ENCODE measurements at regions not wholly inside any gene's neighbourhood (a gene's known extent, or its start where the extent isn't known, plus 50 kb on each side); places are given as distances from the start of the nearest gene placed in this dataset.

- TF ChIP-seq POLR2AphosphoS5 (IDR thresholded peaks at IDR 0.05) = no peak
- TF ChIP-seq POLR2A (IDR thresholded peaks at IDR 0.05) = no peak
- no peak for TF ChIP-seq CTCF (IDR thresholded peaks at IDR 0.05)
- no peak for TF ChIP-seq EP300 (IDR thresholded peaks at IDR 0.05)
- DNase-seq = no peak
- H3K4me3 ChIP-seq = no peak overlapping the region
- H3K4me1 ChIP-seq = no peaks in the 10 kb centered on the region
- H3K9me3 ChIP-seq = no peaks in the 10 kb centered on the region
- no peaks in the 10 kb centered on the region for H3K36me3 ChIP-seq
- no peaks in the 10 kb centered on the region for H3K27me3 ChIP-seq
- 59 to 71% (median 66%) methylated on average over 9 of the region's 9 CpGs for WGBS, 5 donors
- no peak overlapping the region for H3K27ac ChIP-seq
- intact Hi-C loops (cut with DNase I; ENCODE audit: low total_unique reads) = no loop called here
Observed at GRCh38 chr2:71757351-71757750, 304.0 kb downstream of the DYSF start.

GRCh38 chr2:71756280-71756906, 303.0 kb downstream of the DYSF start:
- no peaks in the 10 kb centered on the region for H3K27me3 ChIP-seq
- intact Hi-C loops (cut with DNase I; ENCODE audit: low total_unique reads) = no loop called here
- 53 to 70% (median 65%) methylated on average over 4 of the region's 4 CpGs for WGBS, 5 donors
- H3K36me3 ChIP-seq = no peaks in the 10 kb centered on the region
- no peak overlapping the region for H3K27ac ChIP-seq
- no peak for TF ChIP-seq POLR2AphosphoS5 (IDR thresholded peaks at IDR 0.05)
- H3K9me3 ChIP-seq = peaks cover 0 to 2% (median 0%) of the 10 kb centered on the region in 4 donors
- no peak for DNase-seq
- H3K4me1 ChIP-seq = no peaks in the 10 kb centered on the region
- no peak overlapping the region for H3K4me3 ChIP-seq

- DNase-seq = no peak
- Histone ChIP-seq H3K4me3 (no peak overlapping the region), H3K27ac (no peak overlapping the region), H3K4me1 (peaks cover 11 to 25% (median 17%) of the 10 kb centered on the region in 4 donors), H3K27me3 (no peaks in the 10 kb centered on the region), H3K9me3 (peaks cover 0 to 6% (median 0%) of the 10 kb centered on the region in 4 donors), H3K36me3 (no peaks in the 10 kb centered on the region)
- TF ChIP-seq POLR2A (IDR thresholded peaks at IDR 0.05) = no peak
- TF ChIP-seq EP300 (IDR thresholded peaks at IDR 0.05) = no peak
- TF ChIP-seq CTCF (IDR thresholded peaks at IDR 0.05) = no peak
- TF ChIP-seq POLR2AphosphoS5 (IDR thresholded peaks at IDR 0.05) = no peak
- intact Hi-C loops (cut with DNase I; ENCODE audit: low total_unique reads) = no loop called here
Observed at GRCh38 chr2:71751590-71751989, 298.2 kb downstream of the DYSF start.

GRCh38 chr2:71749671-71750101, 296.3 kb downstream of the DYSF start:
- intact Hi-C loops (cut with DNase I; ENCODE audit: low total_unique reads) = no loop called here
- Histone ChIP-seq H3K9me3 (peaks cover 0 to 6% (median 0%) of the 10 kb centered on the region in 4 donors), H3K4me3 (no peak overlapping the region), H3K4me1 (peaks cover 12 to 30% (median 20%) of the 10 kb centered on the region in 4 donors), H3K36me3 (no peaks in the 10 kb centered on the region), H3K27me3 (no peaks in the 10 kb centered on the region), H3K27ac (no peak overlapping the region)
- WGBS, 5 donors = 56 to 82% (median 67%) methylated on average over 3 of the region's 3 CpGs
- DNase-seq = no peak
- no peak for TF ChIP-seq POLR2A (IDR thresholded peaks at IDR 0.05)
- no peak for TF ChIP-seq POLR2AphosphoS5 (IDR thresholded peaks at IDR 0.05)
- TF ChIP-seq CTCF (IDR thresholded peaks at IDR 0.05) = no peak
- TF ChIP-seq EP300 (IDR thresholded peaks at IDR 0.05) = no peak

GRCh38 chr2:71748227-71748626, 294.9 kb downstream of the DYSF start:
- Histone ChIP-seq H3K27me3 (no peaks in the 10 kb centered on the region), H3K4me3 (no peak overlapping the region), H3K27ac (peak overlapping the region in 1 of 5 donors; percentile 70), H3K36me3 (no peaks in the 10 kb centered on the region), H3K9me3 (peaks cover 0 to 6% (median 0%) of the 10 kb centered on the region in 4 donors), H3K4me1 (peaks cover 12 to 30% (median 20%) of the 10 kb centered on the region in 4 donors)
- DNase-seq = no peak
- intact Hi-C loops (cut with DNase I; ENCODE audit: low total_unique reads) = no loop called here
- 81 to 92% (median 88%) methylated on average over 5 of the region's 5 CpGs for WGBS, 5 donors
- no peak for TF ChIP-seq CTCF (IDR thresholded peaks at IDR 0.05)
- no peak for TF ChIP-seq EP300 (IDR thresholded peaks at IDR 0.05)

Data from stomach (tissue), 8 donors.